ENCODE measurements at regions not wholly inside any gene's neighbourhood (a gene's known extent, or its start where the extent isn't known, plus 50 kb on each side); places are given as distances from the start of the nearest gene placed in this dataset.

DNA sequence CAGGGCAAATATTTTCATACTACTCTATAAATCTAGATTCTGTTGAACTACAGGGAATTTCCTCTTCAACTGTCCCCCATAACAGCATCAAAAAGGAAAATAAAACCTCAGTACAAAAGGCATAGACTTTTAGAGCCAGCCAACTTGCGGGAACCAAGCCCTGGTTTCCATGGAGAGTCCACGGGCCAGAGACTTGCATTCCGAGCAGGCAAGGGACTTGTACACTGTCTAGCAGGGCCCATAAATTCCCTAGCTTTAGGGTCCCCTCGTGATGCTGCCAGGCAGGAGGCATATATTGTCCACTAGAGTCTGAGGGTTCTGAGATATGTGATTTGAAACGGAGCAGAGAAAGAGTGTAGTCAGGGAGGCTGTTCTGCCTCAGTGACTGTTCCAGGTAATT, 153.1 kb upstream of the SLC14A2 start:
- no peak overlapping the region for H3K27ac ChIP-seq
- ChIA-PET CTCF (no interaction called here), POLR2A (ENCODE audit: low non-redundant PET) (no interaction called here)
- no peak for DNase-seq (ENCODE audit: low spot score)
- no peak for TF ChIP-seq CTCF (conservative IDR thresholded peaks at IDR 0.05; ENCODE audit: low read depth)

- TF ChIP-seq CTCF (conservative IDR thresholded peaks at IDR 0.05; ENCODE audit: low read depth): no peak
- no peak overlapping the region for H3K27ac ChIP-seq
- ChIA-PET CTCF (no interaction called here), POLR2A (ENCODE audit: low non-redundant PET) (no interaction called here)
- DNase-seq (ENCODE audit: low spot score): no peak
Measured at GRCh38 chr18:45463451-45463850, 151.8 kb upstream of the SLC14A2 start.

GRCh38 chr18:45464619-45465018, 150.7 kb upstream of the SLC14A2 start:
- POLR2A ChIA-PET (ENCODE audit: low non-redundant PET): no interaction called here
- TF ChIP-seq CTCF (conservative IDR thresholded peaks at IDR 0.05; ENCODE audit: low read depth): no peak
- H3K27ac ChIP-seq: no peak overlapping the region
- no peak for DNase-seq (ENCODE audit: low spot score)
- CTCF ChIA-PET: no interaction called here

- CTCF ChIA-PET: no interaction called here
- POLR2A ChIA-PET (ENCODE audit: low non-redundant PET): no interaction called here
Measured at GRCh38 chr18:45467293-45467692, 148.0 kb upstream of the SLC14A2 start.

DNA sequence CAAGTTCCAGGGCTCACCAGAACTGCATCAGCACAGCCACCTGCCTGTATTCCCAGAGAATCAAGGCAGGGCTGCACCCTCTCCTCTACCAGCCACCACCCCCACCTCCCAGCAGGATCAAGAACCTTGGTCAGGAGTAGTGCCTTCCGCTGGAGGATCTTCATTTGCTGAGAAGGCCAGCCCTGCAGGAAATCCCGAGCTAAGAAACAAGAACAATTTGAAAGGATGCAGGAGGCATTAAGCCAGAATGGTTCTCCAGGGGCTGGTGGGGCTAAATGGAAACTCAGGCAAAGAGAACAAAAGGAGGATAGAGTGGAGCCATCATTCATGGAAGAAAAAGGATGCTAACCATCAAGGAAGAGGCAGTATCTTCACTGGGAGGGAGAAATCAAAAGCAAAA, 147.3 kb upstream of the SLC14A2 start:
- TF ChIP-seq CTCF (conservative IDR thresholded peaks at IDR 0.05; ENCODE audit: low read depth): no peak
- no peak overlapping the region for H3K27ac ChIP-seq
- ChIA-PET CTCF (no interaction called here), POLR2A (ENCODE audit: low non-redundant PET) (no interaction called here)
- DNase-seq (ENCODE audit: low spot score): no peak

More at GRCh38 chr18:45467293-45467692, 148.0 kb upstream of the SLC14A2 start:
- H3K27ac ChIP-seq: no peak overlapping the region
- no peak for DNase-seq (ENCODE audit: low spot score)
- no peak for TF ChIP-seq CTCF (conservative IDR thresholded peaks at IDR 0.05; ENCODE audit: low read depth)

DNA sequence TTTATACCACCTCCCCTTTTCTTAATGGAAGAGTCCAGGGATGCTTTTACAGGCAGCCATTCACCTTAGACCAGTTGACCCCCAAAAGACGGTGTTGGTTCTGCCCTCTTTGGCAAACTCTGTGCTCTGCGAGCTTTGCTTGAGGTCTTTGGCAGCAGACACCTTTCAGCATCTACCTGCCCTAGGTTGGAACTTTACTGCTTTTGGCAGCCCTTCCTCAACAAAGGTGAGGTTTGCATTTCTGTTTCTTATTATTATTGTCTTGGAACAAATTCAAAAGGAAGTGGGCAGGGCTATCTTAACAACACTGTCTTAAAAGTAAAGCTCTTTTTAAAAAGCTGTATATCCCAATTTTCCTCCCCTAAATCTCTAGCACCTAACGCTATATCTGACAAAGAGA, 136.4 kb upstream of the SLC14A2 start:
- ChIA-PET CTCF (no interaction called here), POLR2A (ENCODE audit: low non-redundant PET) (no interaction called here)
- H3K27ac ChIP-seq: no peak overlapping the region
- no peak for TF ChIP-seq CTCF (conservative IDR thresholded peaks at IDR 0.05; ENCODE audit: low read depth)
- no peak for DNase-seq (ENCODE audit: low spot score)
